ENCODE measurements at regions not wholly inside any gene's neighbourhood (a gene's known extent, or its start where the extent isn't known, plus 50 kb on each side); places are given as distances from the start of the nearest gene placed in this dataset.

GRCh38 chr7:82674268-82674667 lies 230.7 kb upstream of the CACNA2D1 start:
- H3K4me3 ChIP-seq = no peak overlapping the region
- ATAC-seq = no peak
- H3K27ac ChIP-seq = no peak overlapping the region
- DNase-seq (ENCODE audit: low read depth in 1 of 2, low spot score in 1 of 2) = no peak
- TF ChIP-seq TP53 (CRISPR knock-in tag; IDR thresholded peaks at IDR 0.05) (no peak), EP300 (IDR thresholded peaks at IDR 0.05) (no peak), CHD2 (IDR thresholded peaks at IDR 0.05; ENCODE audit: low read length, partially characterized antibody) (no peak), JUN (IDR thresholded peaks at IDR 0.05) (no peak), NR3C1 (IDR thresholded peaks at IDR 0.05) (no peak), ESRRA (IDR thresholded peaks at IDR 0.05; ENCODE audit: borderline replicate concordance, low read length) (no peak), HOXB5 (CRISPR knock-in tag; IDR thresholded peaks at IDR 0.05) (no peak), PHF8 (IDR thresholded peaks at IDR 0.05; ENCODE audit: borderline replicate concordance, low read depth) (no peak)
- TF ChIP-seq, protein P1, sequence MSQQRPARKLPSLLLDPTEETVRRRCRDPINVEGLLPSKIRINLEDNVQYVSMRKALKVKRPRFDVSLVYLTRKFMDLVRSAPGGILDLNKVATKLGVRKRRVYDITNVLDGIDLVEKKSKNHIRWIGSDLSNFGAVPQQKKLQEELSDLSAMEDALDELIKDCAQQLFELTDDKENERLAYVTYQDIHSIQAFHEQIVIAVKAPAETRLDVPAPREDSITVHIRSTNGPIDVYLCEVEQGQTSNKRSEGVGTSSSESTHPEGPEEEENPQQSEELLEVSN (IDR thresholded peaks at IDR 0.05; ENCODE audit: borderline replicate concordance, low read depth) = no peak
- CTCF ChIA-PET = no interaction called here
- 76% methylated on average over 1 of the region's 1 CpG for WGBS (ENCODE audit: missing lambda C conversion rate)
- H3K4me1 ChIP-seq = no peaks in the 10 kb centered on the region
- POLR2A ChIA-PET = no interaction called here
- no peak overlapping the region for H3K4me2 ChIP-seq
- no peak for FAIRE-seq
- no peaks in the 10 kb centered on the region for H3K9me3 ChIP-seq

DNA sequence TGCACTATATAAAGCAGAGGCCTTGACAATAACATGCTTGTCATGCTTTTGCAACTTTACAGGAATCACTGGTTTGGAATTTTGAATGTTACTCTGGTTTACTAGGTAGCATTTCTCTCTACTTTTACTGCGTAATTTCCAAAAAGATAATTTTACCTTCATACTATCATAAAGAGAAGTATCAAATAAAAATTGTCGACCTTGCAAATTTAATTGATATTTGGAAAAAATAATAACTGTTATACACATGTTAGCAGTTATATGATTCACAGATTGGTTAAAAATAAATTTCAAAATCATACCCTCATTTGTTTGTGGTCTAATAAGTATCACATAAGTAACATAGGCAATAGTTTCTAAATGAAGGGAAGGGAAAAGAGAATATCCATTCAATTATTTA lies 228.5 kb upstream of the CACNA2D1 start:
- WGBS (ENCODE audit: missing lambda C conversion rate) = 81% methylated on average over 2 of the region's 2 CpGs
- FAIRE-seq = no peak
- CTCF ChIA-PET = no interaction called here

DNA sequence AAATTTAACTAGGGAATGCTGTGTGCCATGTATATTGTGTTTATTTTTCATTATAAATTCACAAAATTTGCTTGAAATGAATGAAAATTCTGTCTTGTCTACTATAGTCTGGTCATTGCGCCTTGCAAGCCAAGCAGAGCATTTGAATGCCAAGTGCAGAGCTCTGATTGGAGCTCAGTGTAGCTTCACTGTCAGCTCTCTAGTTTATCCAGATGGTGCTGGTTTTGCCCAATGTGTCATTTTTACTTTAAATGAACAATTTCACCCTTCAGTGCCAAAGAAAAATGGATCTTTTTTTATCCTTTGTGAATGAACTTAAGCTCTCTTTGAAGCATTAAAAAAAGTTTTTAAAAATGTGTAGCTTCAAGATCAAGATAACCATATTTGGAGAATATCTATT lies 225.6 kb upstream of the CACNA2D1 start:
- FAIRE-seq = no peak
- CTCF ChIA-PET = no interaction called here
- POLR2A ChIA-PET = no interaction called here

More for the DNA sequence above, 228.5 kb upstream of the CACNA2D1 start:
- no peak overlapping the region for H3K4me2 ChIP-seq
- no peak for DNase-seq (ENCODE audit: low read depth in 1 of 2, low spot score in 1 of 2)
- ATAC-seq = no peak
- POLR2A ChIA-PET = no interaction called here
- H3K4me1 ChIP-seq = no peaks in the 10 kb centered on the region
- no peak overlapping the region for H3K4me3 ChIP-seq
- TF ChIP-seq MAFK (IDR thresholded peaks at IDR 0.05; ENCODE audit: partially characterized antibody) = peak; percentile 96
- TF ChIP-seq NR3C1 (IDR thresholded peaks at IDR 0.05) = no peak
- H3K9me3 ChIP-seq = no peaks in the 10 kb centered on the region
- H3K27ac ChIP-seq = no peak overlapping the region

DNA sequence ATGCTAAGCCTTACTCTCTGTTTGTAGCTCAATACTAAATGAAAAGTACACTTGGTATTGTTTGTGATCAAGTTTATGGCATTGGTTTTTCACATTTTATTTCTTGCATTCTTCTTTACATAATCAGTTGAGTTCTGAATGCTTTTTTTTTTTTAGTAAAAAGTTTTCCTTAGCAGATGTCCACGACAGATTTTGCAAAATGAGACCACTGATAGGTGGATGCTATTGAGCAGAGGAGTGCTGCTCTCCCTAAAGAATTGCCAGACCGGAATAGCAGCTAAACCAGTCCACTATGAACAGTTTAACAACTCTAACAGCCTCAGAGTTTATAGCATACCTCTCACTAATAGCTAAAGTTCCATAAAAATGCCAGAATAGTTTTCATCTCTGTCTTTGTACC lies 225.1 kb upstream of the CACNA2D1 start:
- ATAC-seq = no peak
- Histone ChIP-seq H3K4me2 (no peak overlapping the region), H3K4me3 (no peak overlapping the region), H3K27ac (no peak overlapping the region), H3K4me1 (no peaks in the 10 kb centered on the region), H3K9me3 (no peaks in the 10 kb centered on the region)
- ChIA-PET CTCF (no interaction called here), POLR2A (no interaction called here)
- 12% methylated on average over 2 of the region's 2 CpGs for WGBS (ENCODE audit: missing lambda C conversion rate)
- TF ChIP-seq MAZ (IDR thresholded peaks at IDR 0.05; ENCODE audit: borderline replicate concordance, low read depth, low read length) = no peak
- TF ChIP-seq BCL3 (IDR thresholded peaks at IDR 0.05) = no peak
- TF ChIP-seq POLR2AphosphoS2 (conservative IDR thresholded peaks at IDR 0.05; ENCODE audit: low read length) = no peak
- TF ChIP-seq HEYL (CRISPR knock-in tag; IDR thresholded peaks at IDR 0.05) = no peak
- TF ChIP-seq FOSB (CRISPR knock-in tag; IDR thresholded peaks at IDR 0.05) = no peak
- TF ChIP-seq KDM1A (IDR thresholded peaks at IDR 0.05; ENCODE audit: low read depth) = no peak
- TF ChIP-seq HOXB13 (CRISPR knock-in tag; IDR thresholded peaks at IDR 0.05; ENCODE audit: low read depth) = no peak
- no peak for TF ChIP-seq EP300 (IDR thresholded peaks at IDR 0.05)
- no peak for TF ChIP-seq ZNF302 (CRISPR knock-in tag; IDR thresholded peaks at IDR 0.05)
- no peak for TF ChIP-seq RNF2 (IDR thresholded peaks at IDR 0.05; ENCODE audit: borderline replicate concordance, low read depth)
- TF ChIP-seq NPAS2 (CRISPR knock-in tag; IDR thresholded peaks at IDR 0.05; ENCODE audit: borderline replicate concordance) = no peak
- TF ChIP-seq MAFK (IDR thresholded peaks at IDR 0.05; ENCODE audit: partially characterized antibody) = no peak
- TF ChIP-seq USF2 (IDR thresholded peaks at IDR 0.05) = no peak
- TF ChIP-seq ZFP36 (IDR thresholded peaks at IDR 0.05; ENCODE audit: borderline replicate concordance, partially characterized antibody) = no peak
- TF ChIP-seq CBX8 (IDR thresholded peaks at IDR 0.05) = no peak
- no peak for FAIRE-seq
- DNase-seq (ENCODE audit: low read depth in 1 of 2, low spot score in 1 of 2) = no peak

More for the DNA sequence above, 225.6 kb upstream of the CACNA2D1 start:
- Histone ChIP-seq H3K9me3 (no peaks in the 10 kb centered on the region), H3K4me1 (no peaks in the 10 kb centered on the region), H3K4me2 (no peak overlapping the region), H3K27ac (no peak overlapping the region), H3K4me3 (no peak overlapping the region)
- TF ChIP-seq CBX2 (IDR thresholded peaks at IDR 0.05; ENCODE audit: borderline replicate concordance, low read depth) = no peak
- 86% methylated on average over 1 of the region's 1 CpG for WGBS (ENCODE audit: missing lambda C conversion rate)
- no peak for DNase-seq (ENCODE audit: low read depth in 1 of 2, low spot score in 1 of 2)
- no peak for ATAC-seq

Data from A549 (cell line).